Activated T-cell treated with anti-CD3 and anti-CD28 coated beads for 4 hours (primary cell): ENCODE measurements at regions not wholly inside any gene's neighbourhood (a gene's known extent, or its start where the extent isn't known, plus 50 kb on each side); places are given as distances from the start of the nearest gene placed in this dataset.

Experiments
- DNase-seq: peaks from one replicate; pipeline ENCODE4 v3.0.0-alpha.2; 2020

DNA sequence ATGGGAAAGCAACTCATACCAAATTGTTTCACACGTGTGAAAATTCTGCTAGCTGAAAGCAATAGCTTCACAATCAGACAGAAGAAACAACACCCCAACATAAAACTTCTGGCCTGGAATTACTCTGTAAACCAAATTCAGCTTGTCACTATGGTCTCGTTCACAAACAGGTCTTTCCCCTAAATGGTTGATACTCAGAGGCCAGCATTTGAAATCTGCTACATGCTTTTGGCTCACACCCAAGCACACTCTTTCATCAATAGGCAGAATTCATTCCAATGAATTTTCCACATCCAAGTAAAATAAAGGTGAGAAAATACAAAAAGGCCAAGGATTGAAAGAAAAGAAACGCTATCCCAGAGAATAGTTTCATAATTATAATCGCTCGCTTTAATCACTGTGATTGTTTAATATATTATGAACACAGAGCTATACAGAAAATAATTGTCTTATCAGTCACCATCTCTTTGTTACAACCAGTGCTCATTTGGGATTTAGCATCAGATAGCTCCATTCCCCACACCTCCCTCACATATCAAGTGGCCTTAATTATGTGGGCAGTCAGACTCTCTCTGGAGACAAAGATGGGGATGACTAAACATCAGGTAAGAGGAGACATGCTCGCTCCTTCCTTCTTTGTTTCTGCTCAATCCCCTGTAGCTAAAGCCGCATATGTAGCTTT, 503.8 kb upstream of the ARRDC4 start:
- DNase-seq = no peak

DNA sequence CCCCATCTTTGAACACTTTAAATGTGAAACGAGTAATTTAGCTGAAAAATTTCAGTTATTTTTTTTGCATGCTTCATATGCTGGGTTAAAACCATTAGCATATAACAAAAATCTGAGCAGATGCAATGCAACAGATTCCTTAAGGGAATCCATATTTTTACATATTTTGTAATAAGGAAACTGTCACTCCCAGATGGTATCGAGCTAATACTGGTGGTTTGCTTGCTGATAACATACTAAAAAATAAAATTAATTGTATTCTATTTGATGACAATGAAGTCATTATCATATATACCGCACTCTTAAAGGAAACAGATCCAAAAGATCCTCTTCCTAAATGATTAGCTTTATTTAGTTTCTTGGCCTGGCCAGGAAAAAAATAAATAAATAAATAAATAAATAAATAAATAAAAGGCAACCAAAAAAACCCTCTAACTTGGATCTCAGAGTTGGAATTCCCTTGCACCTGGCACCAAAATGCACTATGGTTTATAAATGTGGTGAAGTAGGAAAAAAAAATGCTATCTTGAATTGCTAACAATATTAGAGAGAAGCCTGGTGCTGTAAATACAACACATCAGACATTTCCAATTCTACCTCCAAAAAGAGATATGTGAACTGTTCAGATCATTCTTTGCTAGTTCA, 503.2 kb upstream of the ARRDC4 start:
- no peak for DNase-seq

DNA sequence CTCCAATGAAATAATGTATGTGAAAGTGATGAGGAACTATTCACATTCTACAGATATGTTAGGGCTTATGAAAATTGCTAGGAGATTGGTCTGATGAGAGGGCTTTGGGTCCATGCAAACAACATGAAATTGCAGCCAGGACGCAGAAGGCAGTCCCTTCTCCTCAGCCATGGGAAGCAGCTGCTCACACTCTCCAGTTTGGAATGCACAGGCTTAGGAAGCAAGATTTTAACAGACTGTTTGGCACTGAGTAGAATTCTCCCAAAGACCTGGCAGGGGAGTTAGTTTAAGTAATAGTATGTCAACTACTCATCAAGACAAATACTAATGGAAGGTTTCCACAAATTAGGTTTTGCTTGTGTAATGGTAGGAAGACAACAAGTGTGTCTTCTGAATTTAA, 500.7 kb upstream of the ARRDC4 start:
- DNase-seq = no peak

DNA sequence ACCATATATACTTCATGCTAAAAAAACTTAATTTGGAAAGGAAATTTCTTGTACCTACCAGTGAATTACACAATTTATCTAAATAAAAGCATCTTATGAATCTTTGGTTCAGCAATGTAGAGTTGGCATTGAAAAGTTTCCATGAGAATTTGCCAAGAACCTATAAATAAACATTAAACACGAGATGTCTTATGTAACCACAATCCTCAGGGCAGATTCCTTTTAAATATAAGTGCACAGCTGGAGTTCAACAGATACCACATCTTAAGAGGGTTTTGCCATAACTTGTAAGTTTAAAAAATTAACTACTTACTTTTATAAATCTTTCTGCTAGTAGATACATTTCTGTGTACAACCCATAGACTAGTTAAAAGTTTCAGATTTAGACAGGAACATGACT, 499.3 kb upstream of the ARRDC4 start:
- no peak for DNase-seq

DNA sequence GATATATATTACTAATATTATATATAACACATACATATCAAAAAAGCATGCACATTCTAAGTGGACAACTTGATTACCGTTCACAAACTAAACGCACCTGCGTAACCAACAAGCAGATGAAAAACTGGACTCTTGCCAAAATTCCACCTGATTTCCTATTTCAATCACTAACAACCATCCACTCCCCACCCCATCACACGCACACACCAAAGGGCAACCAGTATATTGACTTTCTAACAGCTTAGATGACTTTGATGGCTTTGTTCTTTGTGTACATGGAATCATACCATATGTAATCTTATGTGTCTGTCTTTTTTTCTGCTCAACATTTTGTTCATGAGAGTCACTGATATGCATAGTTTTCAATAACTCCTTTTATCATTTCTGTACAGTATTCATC, 496.8 kb upstream of the ARRDC4 start:
- DNase-seq = no peak

DNA sequence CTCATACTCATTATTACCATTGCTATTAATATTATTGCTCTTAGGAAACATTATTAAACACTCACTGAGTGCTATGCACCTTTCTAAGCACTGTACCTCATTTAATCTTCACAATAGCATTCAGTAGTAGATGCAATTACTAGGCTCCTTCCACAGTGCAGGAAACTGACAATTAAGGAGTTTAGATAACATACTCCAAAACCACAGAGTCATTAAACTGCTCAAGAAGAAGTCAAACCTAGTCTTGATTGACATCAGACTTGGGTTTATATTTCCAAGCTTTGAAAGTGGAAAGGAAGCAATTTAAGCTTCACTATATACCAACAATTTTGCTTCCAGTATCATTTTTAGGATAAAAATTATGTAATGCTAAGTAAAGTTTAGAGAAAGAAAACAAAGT, 490.1 kb upstream of the ARRDC4 start:
- DNase-seq = no peak

DNA sequence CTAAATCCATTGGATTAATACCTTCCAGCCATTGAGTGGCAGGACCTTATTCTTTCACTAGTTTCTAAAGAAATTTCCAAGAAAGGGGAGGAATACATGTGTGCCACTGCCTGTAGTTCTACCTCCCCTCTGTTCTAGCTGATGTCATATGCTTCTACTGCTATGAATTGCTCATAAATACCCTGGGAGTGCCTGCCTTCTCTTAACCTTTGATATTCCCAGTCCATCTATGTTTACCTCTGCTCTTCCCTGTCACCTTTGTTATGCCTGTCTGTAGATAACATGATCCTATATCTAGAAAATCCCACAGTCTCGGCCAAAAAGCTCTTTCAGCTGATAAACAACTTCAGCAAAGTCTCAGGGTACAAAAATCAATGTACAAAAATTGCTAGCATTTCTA, 486.9 kb upstream of the ARRDC4 start:
- DNase-seq = no peak

DNA sequence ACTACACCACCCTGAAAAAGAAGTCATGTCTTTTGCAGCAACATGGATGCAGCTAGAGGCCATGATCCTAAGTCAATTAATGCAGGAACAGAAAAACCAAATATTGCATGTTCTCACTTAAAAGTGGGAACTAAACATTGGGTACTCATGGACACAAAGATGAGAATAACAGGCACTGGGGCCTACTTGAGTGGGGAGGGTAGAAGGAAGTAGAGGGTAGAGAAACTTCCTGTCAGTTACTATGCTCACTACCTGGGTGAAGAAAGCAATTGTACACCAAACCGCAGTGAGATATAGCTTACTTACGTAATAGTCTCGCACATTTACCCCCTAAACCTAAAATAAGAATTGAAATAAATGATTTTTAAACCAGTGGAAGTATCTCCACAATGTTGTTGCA, 480.5 kb upstream of the ARRDC4 start:
- DNase-seq = no peak

DNA sequence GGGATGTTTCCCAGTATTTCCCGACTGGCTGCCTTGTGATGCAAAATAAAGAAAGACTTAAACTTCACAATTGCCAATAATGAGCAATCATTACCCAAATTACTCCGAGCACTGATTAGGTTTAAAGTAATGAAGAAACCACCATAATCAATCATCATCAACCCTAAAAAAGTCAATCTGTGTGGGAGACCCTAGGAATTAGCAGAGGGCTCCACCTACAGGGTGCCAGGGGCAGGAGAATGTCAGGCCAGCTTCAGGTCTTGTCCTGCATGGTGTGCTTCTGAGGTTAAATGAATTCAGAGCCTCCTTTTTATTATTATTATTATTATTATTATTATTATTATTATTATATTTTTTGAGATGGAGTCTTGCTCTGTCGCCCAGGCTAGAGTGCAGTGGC, 478.0 kb upstream of the ARRDC4 start:
- no peak for DNase-seq

DNA sequence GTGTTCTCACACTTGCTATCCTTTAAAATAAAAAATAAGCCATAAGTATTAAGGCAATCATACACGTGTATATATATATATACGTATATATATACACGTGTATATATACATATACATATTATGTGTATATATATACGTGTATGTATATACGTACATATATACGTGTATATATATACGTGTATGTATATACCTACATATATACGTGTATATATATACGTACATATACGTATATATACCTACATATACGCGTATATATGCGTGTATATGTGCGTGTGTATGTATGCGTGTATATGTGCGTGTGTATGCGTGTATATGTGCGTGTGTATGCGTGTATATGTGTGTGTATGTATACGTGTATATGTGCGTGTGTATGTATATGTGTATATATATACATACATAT, 477.3 kb upstream of the ARRDC4 start:
- no peak for DNase-seq

DNA sequence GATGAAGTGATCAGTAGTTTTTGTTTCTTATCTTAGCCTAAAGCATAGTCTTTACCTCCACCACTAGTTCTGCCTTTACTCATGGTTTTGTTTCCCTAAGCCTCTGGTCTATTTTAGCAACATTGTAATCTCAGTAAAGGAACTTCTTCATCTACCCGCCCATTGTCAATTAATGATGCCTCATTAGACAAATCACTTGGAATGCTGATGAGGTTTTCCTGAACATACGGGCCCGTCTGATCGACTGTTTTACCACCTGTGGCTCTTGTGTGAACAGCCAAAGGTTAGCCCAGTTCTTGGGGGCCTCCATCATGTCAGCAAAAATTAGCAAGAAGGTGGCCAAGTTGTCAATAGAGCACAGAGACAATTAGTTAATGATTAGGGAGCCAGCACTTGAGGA, 470.1 kb upstream of the ARRDC4 start:
- no peak for DNase-seq

DNA sequence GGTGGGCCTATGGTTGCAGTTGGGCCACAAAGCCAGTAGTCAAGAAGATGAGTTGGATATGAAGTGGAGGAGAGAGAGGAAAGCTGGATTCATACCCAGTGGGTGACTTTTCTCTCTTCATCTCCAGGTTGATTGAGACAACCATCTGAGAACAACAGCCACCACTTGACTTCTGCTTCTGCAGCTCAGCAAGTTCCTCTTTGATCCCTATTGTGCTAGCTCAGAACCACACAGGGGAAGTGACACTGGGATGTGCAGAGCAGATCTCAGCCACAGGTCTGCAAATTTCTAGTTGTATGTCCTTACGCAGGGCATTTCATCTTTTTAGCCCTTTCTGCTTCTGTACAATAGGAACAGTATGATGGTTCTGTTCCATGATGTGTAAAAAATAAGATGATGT, 459.2 kb upstream of the ARRDC4 start:
- no peak for DNase-seq

DNA sequence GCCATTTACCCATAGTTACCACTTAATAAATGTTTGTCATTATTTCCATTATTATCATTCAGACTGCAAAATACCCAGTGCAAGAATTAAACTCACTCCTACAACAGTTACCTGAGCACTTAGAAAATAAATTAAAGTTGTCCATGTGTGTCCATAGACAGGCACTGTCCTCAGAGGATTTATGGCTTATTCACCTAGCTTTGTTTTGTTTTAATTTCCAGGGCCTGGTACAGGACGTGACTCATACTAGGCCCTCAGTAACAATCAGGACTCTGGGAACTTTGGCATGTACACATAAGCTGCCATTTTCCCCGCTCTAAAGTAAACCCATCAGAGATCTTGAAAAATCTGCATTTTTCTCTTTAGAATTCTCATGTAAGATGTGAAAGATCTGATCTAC, 458.5 kb upstream of the ARRDC4 start:
- DNase-seq = no peak

DNA sequence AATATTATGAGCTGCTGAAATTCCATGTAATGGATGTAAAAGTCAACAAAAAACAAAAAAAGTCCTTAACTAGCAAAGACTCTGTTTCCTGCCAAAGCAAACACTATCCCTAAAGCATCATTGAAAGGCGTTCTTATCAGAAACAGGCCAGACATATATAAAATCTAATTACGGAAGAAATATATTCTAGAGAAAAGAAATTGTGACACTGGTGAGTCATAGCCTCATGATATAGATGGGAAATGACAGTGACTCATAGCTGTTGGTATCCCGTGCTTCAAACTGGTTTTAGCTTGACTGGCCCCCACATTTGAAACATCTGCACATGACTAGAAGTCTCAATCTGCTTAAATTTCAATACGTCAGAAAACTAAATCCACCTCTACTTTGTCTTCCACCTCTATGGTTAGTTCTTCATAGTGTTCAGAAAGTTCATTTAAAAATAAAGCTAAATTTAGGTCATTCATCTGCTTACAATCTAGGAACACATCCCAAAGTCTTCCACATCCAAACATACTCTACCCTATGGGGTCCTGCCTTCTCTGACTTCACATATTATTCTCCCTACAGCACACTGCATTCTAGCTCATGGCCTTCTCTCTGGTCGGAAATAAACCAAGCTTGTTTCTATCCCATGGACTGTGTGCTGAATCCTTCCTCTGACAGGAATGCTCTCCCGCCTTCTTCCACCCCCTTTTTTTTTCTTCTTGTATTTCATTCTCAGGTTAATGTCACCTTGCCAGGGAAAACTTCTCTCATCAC, 456.3 kb upstream of the ARRDC4 start:
- DNase-seq = no peak

DNA sequence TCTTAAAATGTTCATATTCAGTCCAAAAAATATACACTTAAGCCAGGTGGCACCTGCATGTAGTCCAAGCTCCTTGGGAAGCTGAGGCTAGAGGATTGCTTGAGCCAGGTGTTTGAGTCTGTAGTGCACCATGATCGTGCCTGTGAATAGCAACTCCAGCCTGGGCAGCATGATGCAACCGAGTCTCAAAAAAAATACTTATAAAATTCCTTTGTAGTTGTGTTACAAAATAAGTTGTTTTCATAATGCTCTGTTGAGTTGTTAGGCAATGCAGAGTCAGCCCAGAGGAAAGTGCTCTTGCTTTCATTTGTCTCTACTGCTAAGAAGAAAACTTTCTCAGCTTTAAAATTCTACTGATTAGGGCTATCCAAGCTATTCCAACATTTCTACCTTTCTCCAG, 442.8 kb upstream of the ARRDC4 start:
- no peak for DNase-seq

DNA sequence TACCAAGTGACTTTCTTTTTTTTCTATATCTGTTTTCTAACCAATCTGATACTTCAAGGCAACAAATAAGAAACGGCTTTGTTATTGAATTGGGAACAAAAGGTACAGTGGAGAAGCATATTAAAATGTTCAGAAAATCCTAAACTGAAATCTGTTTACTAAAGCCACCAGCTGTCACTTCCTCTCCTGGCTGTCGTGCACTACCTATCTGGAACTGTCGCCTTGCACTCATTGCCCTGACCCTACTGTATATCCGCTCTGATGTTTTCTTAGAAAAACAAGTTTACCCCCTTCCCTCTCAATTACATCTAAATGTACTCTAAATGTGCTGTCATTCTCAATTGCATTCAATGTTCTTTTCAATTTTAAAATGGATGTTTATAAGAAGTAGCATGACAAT, 439.8 kb upstream of the ARRDC4 start:
- no peak for DNase-seq

DNA sequence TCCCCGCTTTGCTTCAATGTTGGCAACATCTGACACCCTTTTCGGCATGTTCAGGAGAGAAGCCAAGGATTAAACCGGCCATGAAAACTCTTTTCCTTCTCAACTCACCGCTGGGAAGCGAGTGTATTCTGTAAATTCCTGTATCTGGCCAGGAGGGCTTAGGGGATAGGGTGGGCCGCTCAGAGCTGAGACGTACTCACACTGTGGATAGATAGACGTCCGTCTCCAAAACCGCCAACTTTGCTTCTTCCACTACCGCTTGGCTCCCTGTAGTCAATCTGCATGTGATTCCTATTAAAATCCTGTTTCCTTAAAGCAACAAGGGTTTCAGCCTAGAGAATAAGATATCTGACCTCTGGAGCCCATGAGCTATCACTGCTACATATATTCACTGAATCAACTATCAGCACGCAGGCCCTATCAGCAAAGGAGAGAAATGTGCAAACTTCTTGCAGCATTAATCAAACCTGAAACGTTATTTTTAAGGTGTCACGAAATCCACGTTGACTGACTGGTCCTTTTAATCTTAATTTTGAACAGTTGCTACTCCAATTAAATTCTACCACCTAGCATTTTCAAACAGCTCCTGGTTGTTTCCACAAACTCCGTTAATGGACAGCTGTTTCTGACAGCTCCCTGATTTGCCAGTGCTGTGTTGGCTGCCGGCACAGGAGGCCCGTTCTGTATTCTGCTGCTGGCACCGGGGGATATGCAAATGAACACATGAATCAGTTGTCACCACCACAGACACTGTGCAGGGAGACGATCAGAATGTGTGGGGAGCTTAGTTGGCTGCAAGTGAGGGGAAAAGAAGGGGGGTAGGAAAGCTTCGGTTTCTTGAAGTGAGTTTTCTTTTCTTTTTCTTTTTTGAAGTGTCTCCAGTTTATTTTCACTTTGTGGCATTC, 438.9 kb upstream of the ARRDC4 start:
- no peak for DNase-seq

DNA sequence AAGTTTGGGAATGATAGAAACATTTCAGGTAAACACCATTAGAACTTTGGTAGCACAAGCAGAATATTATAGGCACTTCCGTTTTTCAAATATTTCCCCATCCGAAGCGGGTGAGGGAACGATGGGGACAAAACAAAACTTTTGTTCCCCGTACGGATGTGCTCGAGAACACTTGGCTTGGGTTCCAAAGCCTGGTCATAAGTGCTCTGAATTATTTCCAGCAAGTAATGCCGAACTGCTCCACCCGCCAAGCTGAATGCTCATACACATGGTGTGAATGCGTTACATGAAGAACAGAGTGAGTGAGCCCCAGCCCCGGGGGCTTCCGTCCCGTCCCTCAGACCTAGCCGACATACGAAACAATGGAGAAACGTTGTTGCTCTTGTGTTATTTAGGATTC, 438.2 kb upstream of the ARRDC4 start:
- no peak for DNase-seq

DNA sequence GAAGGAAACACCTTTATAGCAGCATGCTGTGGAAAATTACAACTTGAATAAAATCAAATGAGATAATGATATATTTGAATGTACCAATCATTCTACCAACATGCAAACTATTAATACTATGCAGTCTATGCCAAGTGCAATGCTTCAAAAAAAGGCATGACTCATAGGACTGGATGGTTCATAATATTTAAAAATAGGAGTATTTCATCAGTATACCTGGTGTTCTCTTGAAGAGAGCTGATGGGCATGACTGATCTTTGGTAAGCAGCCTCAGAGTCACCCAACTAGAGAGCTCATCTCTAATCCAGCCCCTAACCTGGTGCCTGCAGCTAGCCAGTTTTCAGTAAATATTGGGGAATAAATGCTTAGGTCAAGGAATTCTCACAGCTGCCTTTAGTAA, 434.7 kb upstream of the ARRDC4 start:
- DNase-seq = no peak

DNA sequence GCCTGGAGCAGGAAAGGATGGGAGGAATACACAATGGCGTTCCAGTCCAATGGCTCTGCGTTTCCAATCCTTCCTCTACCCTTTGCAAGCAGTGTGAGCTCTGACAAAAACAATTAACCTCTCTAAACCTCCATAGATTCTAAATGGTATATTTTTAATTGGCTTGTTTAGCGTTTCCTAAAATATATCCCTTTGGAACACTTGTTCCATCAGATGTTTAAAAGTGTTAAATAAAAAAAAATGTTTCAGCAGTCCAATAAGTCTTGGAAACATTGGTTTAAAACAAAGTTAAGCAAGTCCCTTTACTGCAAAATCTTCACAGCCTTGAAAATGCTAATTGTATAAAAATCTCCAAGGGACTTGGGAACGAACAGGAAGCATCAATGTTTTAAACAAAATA, 432.3 kb upstream of the ARRDC4 start:
- DNase-seq = no peak

DNA sequence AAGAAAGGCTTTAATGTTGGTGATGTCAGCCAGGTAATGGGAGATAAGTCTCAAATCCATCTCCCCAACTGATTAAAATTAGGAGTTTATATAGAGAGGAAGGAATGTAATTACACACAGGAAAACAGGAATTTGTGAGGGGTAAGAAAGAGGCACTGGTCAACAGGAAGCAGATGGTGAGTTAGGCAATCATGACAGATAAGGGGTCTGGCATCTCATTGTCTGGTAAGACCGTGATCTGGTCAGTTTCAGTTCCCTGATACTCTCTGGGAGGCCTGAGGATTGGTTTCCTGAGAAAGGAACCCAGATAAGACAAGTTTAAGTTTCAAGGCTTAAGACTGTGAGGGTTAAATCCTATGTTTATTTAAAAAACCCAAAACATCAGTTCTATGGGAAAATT, 414.7 kb upstream of the ARRDC4 start:
- no peak for DNase-seq

DNA sequence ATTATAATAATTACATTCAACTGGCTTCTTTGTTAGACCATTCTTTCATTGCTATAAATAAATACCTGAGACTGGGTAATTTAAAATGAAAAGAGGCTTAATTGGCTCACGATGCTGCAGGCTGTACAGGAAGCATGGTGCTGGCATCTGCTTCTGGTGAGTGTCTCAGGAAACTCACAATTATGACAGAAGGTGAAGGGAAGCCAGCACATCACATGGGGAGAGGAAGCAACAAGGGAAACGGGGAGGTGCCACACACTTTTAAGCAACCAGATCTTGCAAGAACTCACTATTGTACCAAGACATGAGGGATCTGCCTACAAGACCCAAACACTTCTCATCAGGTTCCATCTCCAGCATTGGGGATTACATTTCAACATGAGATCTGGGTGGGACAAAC, 413.1 kb upstream of the ARRDC4 start:
- no peak for DNase-seq

DNA sequence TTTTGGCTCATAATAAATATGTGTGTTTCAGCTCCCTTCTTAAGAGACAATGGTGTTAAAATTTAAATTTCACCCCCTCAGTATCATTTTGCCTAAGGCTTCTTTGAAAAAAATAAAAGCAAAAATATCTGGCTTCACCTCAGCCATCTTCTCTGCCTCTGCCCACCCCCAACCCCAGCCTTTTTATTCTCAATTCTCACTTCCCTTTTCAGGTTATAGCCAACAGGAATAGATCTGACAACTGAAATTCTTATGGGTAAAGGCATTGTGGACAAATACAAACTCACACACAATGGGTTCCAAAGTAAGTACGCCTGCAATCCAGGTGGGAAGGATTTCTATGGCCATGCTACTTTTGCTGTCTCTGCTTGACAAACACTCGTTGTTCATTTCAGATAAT, 399.0 kb upstream of the ARRDC4 start:
- DNase-seq = no peak
